H1 (cell line): ENCODE measurements at regions not wholly inside any gene's neighbourhood (a gene's known extent, or its start where the extent isn't known, plus 50 kb on each side); places are given as distances from the start of the nearest gene placed in this dataset.

ENCODE experiments used
- CREB1 ChIP-seq: IDR thresholded peaks from 2 replicates; pipeline ENCODE4 v1.6.1; 2012; ENCODE audit warnings: inconsistent platforms
- EZH2 ChIP-seq: fragments of 200-600 bp; sonication (generic); IDR thresholded peaks from 2 replicates; pipeline ENCODE4 v1.7.1; 2012; ENCODE audit warnings: low read depth, mild to moderate bottlenecking, moderate library complexity, low read length, inconsistent platforms; ENCODE audit not compliant: severe bottlenecking
- FOSL1 ChIP-seq: IDR thresholded peaks from 2 replicates; pipeline ENCODE4 v1.6.1; 2011; ENCODE audit warnings: mild to moderate bottlenecking, low read depth, low read length, moderate library complexity; ENCODE audit not compliant: insufficient read depth
- POLR2AphosphoS5 ChIP-seq: IDR thresholded peaks from 2 replicates; pipeline ENCODE4 v1.6.1; 2011; ENCODE audit warnings: low read depth, low read length
- RAD21 ChIP-seq, 2 experiments: IDR thresholded peaks in 1 of 2; conservative IDR thresholded peaks in 1 of 2; 2 replicates each; pipeline ENCODE4 v1.6.1; 2011; ENCODE audit warnings: low read depth in 2 of 2, low read length in 2 of 2, improper control_type of control experiment in 1 of 2, inconsistent platforms in 1 of 2, mild to moderate bottlenecking in 1 of 2, moderate library complexity in 1 of 2
- SUZ12 ChIP-seq: fragments of 200-600 bp; sonication (generic); IDR thresholded peaks from 2 replicates; pipeline ENCODE4 v1.6.1; 2012; ENCODE audit warnings: mild to moderate bottlenecking, inconsistent platforms, low read length, moderate library complexity, mixed read lengths
- TCF12 ChIP-seq: IDR thresholded peaks from 2 replicates; pipeline ENCODE4 v1.6.1; 2011; ENCODE audit warnings: low read depth, mild to moderate bottlenecking, low read length
- TF ChIP-seq, protein P1 (sequence below): IDR thresholded peaks from 2 replicates; pipeline ENCODE4 v1.6.1; 2012; ENCODE audit warnings: inconsistent platforms
- TF ChIP-seq, protein P2 (sequence below), 3 experiments: IDR thresholded peaks; 1 replicate in 2 of 3; 2 replicates in 1 of 3; pipeline versions ENCODE4 v1.5.1 to v1.6.1; 2011; ENCODE audit warnings: low read length in 3 of 3, mild to moderate bottlenecking in 3 of 3, inconsistent platforms in 2 of 3, low read depth in 1 of 3, moderate library complexity in 1 of 3; ENCODE audit not compliant: insufficient read depth in 1 of 3; ENCODE audit errors: control extremely low read depth in 1 of 3

DNA sequence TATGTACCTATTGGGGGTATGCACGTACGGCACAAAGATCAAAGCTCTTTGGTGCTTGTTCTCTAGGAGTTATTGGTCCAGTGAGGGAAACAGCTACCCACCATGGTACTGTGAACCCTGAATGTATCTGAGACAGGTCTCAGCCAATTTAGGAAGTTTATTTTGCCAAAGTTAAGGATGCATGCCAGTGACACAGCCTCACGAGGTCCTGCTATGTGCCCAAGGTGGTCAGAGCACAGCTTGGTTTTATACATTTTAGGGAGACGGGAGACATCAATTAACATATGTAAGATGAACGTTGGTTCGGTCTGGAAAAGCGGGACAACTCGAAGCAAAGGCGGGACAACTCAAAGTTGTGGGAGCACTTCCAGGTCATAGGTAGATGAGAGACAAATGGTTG, 75.8 kb downstream of the SOWAHC start:
- TF ChIP-seq FOSL1: no peak
- no peak for TF ChIP-seq CREB1
- no peak for TF ChIP-seq POLR2AphosphoS5
- TF ChIP-seq TCF12: no peak
- TF ChIP-seq, protein P1, sequence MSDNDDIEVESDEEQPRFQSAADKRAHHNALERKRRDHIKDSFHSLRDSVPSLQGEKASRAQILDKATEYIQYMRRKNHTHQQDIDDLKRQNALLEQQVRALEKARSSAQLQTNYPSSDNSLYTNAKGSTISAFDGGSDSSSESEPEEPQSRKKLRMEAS: no peak
- TF ChIP-seq, protein P2, sequence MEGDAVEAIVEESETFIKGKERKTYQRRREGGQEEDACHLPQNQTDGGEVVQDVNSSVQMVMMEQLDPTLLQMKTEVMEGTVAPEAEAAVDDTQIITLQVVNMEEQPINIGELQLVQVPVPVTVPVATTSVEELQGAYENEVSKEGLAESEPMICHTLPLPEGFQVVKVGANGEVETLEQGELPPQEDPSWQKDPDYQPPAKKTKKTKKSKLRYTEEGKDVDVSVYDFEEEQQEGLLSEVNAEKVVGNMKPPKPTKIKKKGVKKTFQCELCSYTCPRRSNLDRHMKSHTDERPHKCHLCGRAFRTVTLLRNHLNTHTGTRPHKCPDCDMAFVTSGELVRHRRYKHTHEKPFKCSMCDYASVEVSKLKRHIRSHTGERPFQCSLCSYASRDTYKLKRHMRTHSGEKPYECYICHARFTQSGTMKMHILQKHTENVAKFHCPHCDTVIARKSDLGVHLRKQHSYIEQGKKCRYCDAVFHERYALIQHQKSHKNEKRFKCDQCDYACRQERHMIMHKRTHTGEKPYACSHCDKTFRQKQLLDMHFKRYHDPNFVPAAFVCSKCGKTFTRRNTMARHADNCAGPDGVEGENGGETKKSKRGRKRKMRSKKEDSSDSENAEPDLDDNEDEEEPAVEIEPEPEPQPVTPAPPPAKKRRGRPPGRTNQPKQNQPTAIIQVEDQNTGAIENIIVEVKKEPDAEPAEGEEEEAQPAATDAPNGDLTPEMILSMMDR (IDR thresholded peaks at IDR 0.05; ENCODE audit: control extremely low read depth in 1 of 3, insufficient read depth in 1 of 3, low read depth in 1 of 3, low read length in 3 of 3): no peak
- TF ChIP-seq EZH2: no peak
- no peak for TF ChIP-seq RAD21 (IDR thresholded peaks at IDR 0.05 in 1 of 2, conservative IDR thresholded peaks at IDR 0.05 in 1 of 2; ENCODE audit: low read depth in 2 of 2, low read length in 2 of 2)
- no peak for TF ChIP-seq SUZ12
